Fibroblast of lung (primary cell): ENCODE measurements at regions not wholly inside any gene's neighbourhood (a gene's known extent, or its start where the extent isn't known, plus 50 kb on each side); places are given as distances from the start of the nearest gene placed in this dataset.

ENCODE experiments used
- DNase-seq, 2 donors: peaks; one replicate each; pipeline versions ENCODE4 v3.0.0 to v3.0.0-alpha.2; 2010; ENCODE audit warnings: low read depth in 2 of 2
- H2AFZ ChIP-seq: 2 replicates; pipeline ENCODE4 v1.5.1; 2012; ENCODE audit warnings: low read length, control low read depth, inconsistent platforms
- H3K27ac ChIP-seq: 2 replicates; pipeline ENCODE4 v1.5.1; 2011; ENCODE audit warnings: low read length, control low read depth; ENCODE audit not compliant: insufficient read depth
- H3K27me3 ChIP-seq: 2 replicates; pipeline ENCODE4 v1.5.1; 2011; ENCODE audit warnings: mild to moderate bottlenecking, low read length; ENCODE audit not compliant: control insufficient read depth, insufficient read depth
- H3K36me3 ChIP-seq: 2 replicates; pipeline ENCODE4 v1.5.1; 2011; ENCODE audit warnings: low read length; ENCODE audit not compliant: control insufficient read depth, insufficient read depth
- H3K4me1 ChIP-seq: 2 replicates; pipeline ENCODE4 v1.5.1; 2011; ENCODE audit warnings: low read length; ENCODE audit not compliant: control insufficient read depth, insufficient read depth; ENCODE audit errors: extremely low read depth
- H3K4me2 ChIP-seq: 2 replicates; pipeline ENCODE4 v1.5.1; 2011; ENCODE audit warnings: low read length, control low read depth; ENCODE audit not compliant: insufficient read depth; ENCODE audit errors: extremely low read depth
- H3K4me3 ChIP-seq, 4 experiments: fragments of 200-600 bp in 1 of 4; sonication (generic) in 1 of 4; replicated peaks in 1 of 4; 2 replicates each; pipeline ENCODE4 v1.5.1; 2011 to 2016; ENCODE audit warnings: low read length in 4 of 4, low read depth in 3 of 4, mild to moderate bottlenecking in 3 of 4, control low read depth in 2 of 4, inconsistent platforms in 1 of 4, mixed read lengths in 1 of 4; ENCODE audit not compliant: insufficient read depth in 1 of 4; ENCODE audit errors: control extremely low read depth in 1 of 4
- H3K79me2 ChIP-seq: 2 replicates; pipeline ENCODE4 v1.5.1; 2012; ENCODE audit warnings: mild to moderate bottlenecking, low read length, inconsistent platforms; ENCODE audit not compliant: control insufficient read depth, insufficient read depth
- H3K9ac ChIP-seq: 2 replicates; pipeline ENCODE4 v1.5.1; 2011; ENCODE audit warnings: mild to moderate bottlenecking, low read length, control low read depth; ENCODE audit not compliant: insufficient read depth
- H3K9me3 ChIP-seq: 2 replicates; pipeline ENCODE4 v1.5.1; 2012; ENCODE audit warnings: low read depth, low read length; ENCODE audit not compliant: control insufficient read depth, insufficient read depth
- H4K20me1 ChIP-seq: 2 replicates; pipeline ENCODE4 v1.5.1; 2011; ENCODE audit warnings: low read length; ENCODE audit not compliant: control insufficient read depth, insufficient read depth; ENCODE audit errors: extremely low read depth
- CTCF ChIP-seq, 2 donors: IDR thresholded peaks in 1 of 2; conservative IDR thresholded peaks in 1 of 2; 1 replicate in 1 of 2; 2 replicates in 1 of 2; pipeline ENCODE4 v1.5.1; 2011 to 2012; ENCODE audit warnings: low read length in 2 of 2, control low read depth in 1 of 2, inconsistent platforms in 1 of 2, low read depth in 1 of 2, mild to moderate bottlenecking in 1 of 2
- EZH2 ChIP-seq: IDR thresholded peaks from 2 replicates; pipeline ENCODE4 v1.5.1; 2012; ENCODE audit warnings: low read length, control low read depth, mild to moderate bottlenecking; ENCODE audit errors: missing control alignments

GRCh38 chr13:34822650-34823049 lies 119.4 kb upstream of the NBEA start:
- peak in 1 of 2 donors; percentile 9 for DNase-seq
- Histone ChIP-seq H2AFZ (no peak overlapping the region), H3K9ac (no peak overlapping the region), H3K27ac (no peak overlapping the region), H3K4me1 (no peaks in the 10 kb centered on the region), H3K79me2 (no peaks in the 10 kb centered on the region), H3K4me3 (no peak overlapping the region), H3K4me2 (no peak overlapping the region), H3K9me3 (no peaks in the 10 kb centered on the region), H3K27me3 (no peaks in the 10 kb centered on the region), H3K36me3 (no peaks in the 10 kb centered on the region), H4K20me1 (no peaks in the 10 kb centered on the region)
- TF ChIP-seq EZH2 = no peak
- no peak for TF ChIP-seq CTCF (conservative IDR thresholded peaks at IDR 0.05 in 1 of 2, IDR thresholded peaks at IDR 0.05 in 1 of 2; ENCODE audit: low read depth in 1 of 2, low read length in 2 of 2)

DNA sequence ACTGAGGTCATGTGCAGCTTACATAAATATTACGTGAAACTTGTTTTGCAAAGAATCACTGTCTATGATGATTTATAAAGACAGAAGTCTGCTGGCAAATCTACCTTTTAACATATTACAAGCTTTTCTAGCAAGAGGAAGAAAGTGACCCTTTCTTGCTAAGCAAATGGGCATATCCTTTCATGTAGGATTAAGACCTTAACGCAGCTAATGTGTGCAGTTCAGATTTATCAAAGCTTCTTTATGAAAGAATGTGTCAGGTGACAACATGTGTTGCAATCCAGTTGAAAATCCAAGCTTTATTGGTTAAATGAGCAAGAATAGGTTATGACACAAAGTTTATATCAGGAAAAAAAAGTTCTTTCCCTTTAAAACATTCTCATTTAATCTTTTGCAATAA lies 115.6 kb upstream of the NBEA start:
- H3K4me3 ChIP-seq = no peak overlapping the region
- TF ChIP-seq EZH2 (no peak), CTCF (conservative IDR thresholded peaks at IDR 0.05 in 1 of 2, IDR thresholded peaks at IDR 0.05 in 1 of 2; ENCODE audit: low read depth in 1 of 2, low read length in 2 of 2) (no peak)
- DNase-seq = no peak
- no peak overlapping the region for H3K4me2 ChIP-seq
- no peaks in the 10 kb centered on the region for H3K36me3 ChIP-seq
- no peaks in the 10 kb centered on the region for H4K20me1 ChIP-seq
- H3K27me3 ChIP-seq = no peaks in the 10 kb centered on the region
- H3K27ac ChIP-seq = no peak overlapping the region
- H3K4me1 ChIP-seq = no peaks in the 10 kb centered on the region
- no peaks in the 10 kb centered on the region for H3K79me2 ChIP-seq
- no peaks in the 10 kb centered on the region for H3K9me3 ChIP-seq
- H2AFZ ChIP-seq = no peak overlapping the region
- no peak overlapping the region for H3K9ac ChIP-seq

- Histone ChIP-seq H3K27me3 (no peaks in the 10 kb centered on the region), H3K9me3 (no peaks in the 10 kb centered on the region), H4K20me1 (no peaks in the 10 kb centered on the region), H3K4me2 (no peak overlapping the region), H3K27ac (no peak overlapping the region), H3K79me2 (no peaks in the 10 kb centered on the region), H2AFZ (no peak overlapping the region), H3K4me1 (no peaks in the 10 kb centered on the region), H3K9ac (no peak overlapping the region), H3K4me3 (no peak overlapping the region), H3K36me3 (no peaks in the 10 kb centered on the region)
- peak in 1 of 2 donors; percentile 32 for DNase-seq
- TF ChIP-seq CTCF (conservative IDR thresholded peaks at IDR 0.05 in 1 of 2, IDR thresholded peaks at IDR 0.05 in 1 of 2; ENCODE audit: low read depth in 1 of 2, low read length in 2 of 2) (no peak), EZH2 (no peak)
Measured at GRCh38 chr13:34833562-34834182, 108.4 kb upstream of the NBEA start.
